Neuron (in vitro differentiated cells): ENCODE measurements at regions not wholly inside any gene's neighbourhood (a gene's known extent, or its start where the extent isn't known, plus 50 kb on each side); places are given as distances from the start of the nearest gene placed in this dataset.

Source experiments
- H2AFZ ChIP-seq: one replicate; pipeline ENCODE4 v1.6.1; 2013; ENCODE audit warnings: low read depth, mild to moderate bottlenecking, inconsistent platforms, low read length, moderate library complexity
- H3K27me3 ChIP-seq: one replicate; pipeline ENCODE4 v1.6.1; 2013; ENCODE audit warnings: low read length; ENCODE audit not compliant: insufficient read depth
- H3K36me3 ChIP-seq: one replicate; pipeline ENCODE4 v1.6.1; 2013; ENCODE audit warnings: low read length; ENCODE audit not compliant: insufficient read depth
- H3K4me1 ChIP-seq: one replicate; pipeline ENCODE4 v1.6.1; 2013; ENCODE audit warnings: low read length; ENCODE audit not compliant: insufficient read depth
- H3K4me3 ChIP-seq: 2 replicates; pipeline ENCODE4 v1.5.1; 2013; ENCODE audit warnings: mild to moderate bottlenecking, low read length, moderate library complexity
- H3K9me3 ChIP-seq: one replicate; pipeline ENCODE4 v1.6.1; 2013; ENCODE audit warnings: low read length

- H2AFZ ChIP-seq = no peak overlapping the region
- no peak overlapping the region for H3K4me3 ChIP-seq
- H3K9me3 ChIP-seq = no peaks in the 10 kb centered on the region
- no peaks in the 10 kb centered on the region for H3K36me3 ChIP-seq
- H3K4me1 ChIP-seq = no peaks in the 10 kb centered on the region
- no peaks in the 10 kb centered on the region for H3K27me3 ChIP-seq
Observed at GRCh38 chr10:35921866-35922350, 279.8 kb upstream of the FZD8 start.

- Histone ChIP-seq H3K4me3 (no peak overlapping the region), H3K9me3 (no peaks in the 10 kb centered on the region), H2AFZ (no peak overlapping the region), H3K27me3 (no peaks in the 10 kb centered on the region), H3K4me1 (no peaks in the 10 kb centered on the region), H3K36me3 (no peaks in the 10 kb centered on the region)
Observed at GRCh38 chr10:35916791-35917190, 274.7 kb upstream of the FZD8 start.

GRCh38 chr10:35913628-35914027 lies 271.5 kb upstream of the FZD8 start:
- Histone ChIP-seq H3K9me3 (no peaks in the 10 kb centered on the region), H3K4me1 (no peaks in the 10 kb centered on the region), H3K27me3 (no peaks in the 10 kb centered on the region), H3K36me3 (no peaks in the 10 kb centered on the region), H3K4me3 (no peak overlapping the region), H2AFZ (no peak overlapping the region)

GRCh38 chr10:35912615-35913569 lies 270.8 kb upstream of the FZD8 start:
- H3K27me3 ChIP-seq = no peaks in the 10 kb centered on the region
- no peaks in the 10 kb centered on the region for H3K9me3 ChIP-seq
- no peak overlapping the region for H3K4me3 ChIP-seq
- no peaks in the 10 kb centered on the region for H3K4me1 ChIP-seq
- no peak overlapping the region for H2AFZ ChIP-seq
- H3K36me3 ChIP-seq = no peaks in the 10 kb centered on the region

- Histone ChIP-seq H3K27me3 (no peaks in the 10 kb centered on the region), H3K36me3 (no peaks in the 10 kb centered on the region), H3K4me3 (no peak overlapping the region), H3K4me1 (no peaks in the 10 kb centered on the region), H2AFZ (no peak overlapping the region), H3K9me3 (no peaks in the 10 kb centered on the region)
Observed at GRCh38 chr10:35911954-35912353, 269.9 kb upstream of the FZD8 start.

- no peaks in the 10 kb centered on the region for H3K27me3 ChIP-seq
- no peak overlapping the region for H2AFZ ChIP-seq
- no peaks in the 10 kb centered on the region for H3K36me3 ChIP-seq
- no peaks in the 10 kb centered on the region for H3K4me1 ChIP-seq
- H3K4me3 ChIP-seq = no peak overlapping the region
- no peaks in the 10 kb centered on the region for H3K9me3 ChIP-seq
Observed at GRCh38 chr10:35911233-35911632, 269.1 kb upstream of the FZD8 start.

GRCh38 chr10:35910234-35910633 lies 268.1 kb upstream of the FZD8 start:
- Histone ChIP-seq H3K9me3 (no peaks in the 10 kb centered on the region), H3K36me3 (no peaks in the 10 kb centered on the region), H3K4me1 (no peaks in the 10 kb centered on the region), H3K4me3 (no peak overlapping the region), H3K27me3 (no peaks in the 10 kb centered on the region), H2AFZ (no peak overlapping the region)

GRCh38 chr10:35909121-35909720 lies 267.1 kb upstream of the FZD8 start:
- Histone ChIP-seq H3K4me3 (no peak overlapping the region), H3K27me3 (no peaks in the 10 kb centered on the region), H2AFZ (no peak overlapping the region), H3K36me3 (no peaks in the 10 kb centered on the region), H3K9me3 (no peaks in the 10 kb centered on the region), H3K4me1 (no peaks in the 10 kb centered on the region)

GRCh38 chr10:35908451-35908850 lies 266.4 kb upstream of the FZD8 start:
- no peaks in the 10 kb centered on the region for H3K36me3 ChIP-seq

GRCh38 chr10:35907548-35907947 lies 265.5 kb upstream of the FZD8 start:
- Histone ChIP-seq H3K36me3 (no peaks in the 10 kb centered on the region), H3K4me3 (no peak overlapping the region), H3K9me3 (no peaks in the 10 kb centered on the region), H3K27me3 (no peaks in the 10 kb centered on the region), H3K4me1 (no peaks in the 10 kb centered on the region), H2AFZ (no peak overlapping the region)

More at GRCh38 chr10:35908451-35908850, 266.4 kb upstream of the FZD8 start:
- H3K4me1 ChIP-seq = no peaks in the 10 kb centered on the region
- no peaks in the 10 kb centered on the region for H3K9me3 ChIP-seq
- H3K27me3 ChIP-seq = no peaks in the 10 kb centered on the region
- H3K4me3 ChIP-seq = no peak overlapping the region
- no peak overlapping the region for H2AFZ ChIP-seq

- no peaks in the 10 kb centered on the region for H3K36me3 ChIP-seq
- no peaks in the 10 kb centered on the region for H3K9me3 ChIP-seq
- no peak overlapping the region for H2AFZ ChIP-seq
Observed at GRCh38 chr10:35906155-35906554, 264.1 kb upstream of the FZD8 start.

GRCh38 chr10:35903021-35903420 lies 260.9 kb upstream of the FZD8 start:
- Histone ChIP-seq H3K9me3 (no peaks in the 10 kb centered on the region), H3K27me3 (no peaks in the 10 kb centered on the region), H2AFZ (no peak overlapping the region), H3K4me3 (no peak overlapping the region), H3K36me3 (no peaks in the 10 kb centered on the region), H3K4me1 (no peaks in the 10 kb centered on the region)

More at GRCh38 chr10:35906155-35906554, 264.1 kb upstream of the FZD8 start:
- Histone ChIP-seq H3K27me3 (no peaks in the 10 kb centered on the region), H3K4me1 (no peaks in the 10 kb centered on the region), H3K4me3 (no peak overlapping the region)

- H3K9me3 ChIP-seq = no peaks in the 10 kb centered on the region
- no peaks in the 10 kb centered on the region for H3K27me3 ChIP-seq
- H3K4me3 ChIP-seq = no peak overlapping the region
- no peaks in the 10 kb centered on the region for H3K4me1 ChIP-seq
- H2AFZ ChIP-seq = no peak overlapping the region
- H3K36me3 ChIP-seq = no peaks in the 10 kb centered on the region
Observed at GRCh38 chr10:35898716-35899440, 256.8 kb upstream of the FZD8 start.
